ENCODE measurements at regions not wholly inside any gene's neighbourhood (a gene's known extent, or its start where the extent isn't known, plus 50 kb on each side); places are given as distances from the start of the nearest gene placed in this dataset.

DNA sequence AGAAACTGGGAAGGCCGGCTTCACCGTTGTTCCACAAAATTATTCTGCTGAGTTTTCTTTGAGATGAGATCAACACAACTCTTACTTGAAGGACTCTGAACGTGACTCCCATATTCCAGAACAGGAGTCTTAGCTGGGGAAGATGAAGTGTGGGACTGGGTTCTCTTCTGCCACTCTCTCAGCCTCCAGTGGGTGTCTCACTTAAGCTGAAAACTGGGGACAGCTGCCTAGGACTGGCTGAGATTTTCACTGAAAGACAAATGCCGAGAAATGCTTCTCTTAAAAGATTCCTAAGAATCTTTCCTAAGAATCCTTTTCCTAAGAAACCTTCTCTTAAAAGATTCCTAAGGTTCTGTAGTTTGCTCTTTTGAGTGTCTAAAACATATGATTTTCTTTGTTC lies 156.6 kb upstream of the LHCGR start:
- peak; percentile 61 for DNase-seq

DNA sequence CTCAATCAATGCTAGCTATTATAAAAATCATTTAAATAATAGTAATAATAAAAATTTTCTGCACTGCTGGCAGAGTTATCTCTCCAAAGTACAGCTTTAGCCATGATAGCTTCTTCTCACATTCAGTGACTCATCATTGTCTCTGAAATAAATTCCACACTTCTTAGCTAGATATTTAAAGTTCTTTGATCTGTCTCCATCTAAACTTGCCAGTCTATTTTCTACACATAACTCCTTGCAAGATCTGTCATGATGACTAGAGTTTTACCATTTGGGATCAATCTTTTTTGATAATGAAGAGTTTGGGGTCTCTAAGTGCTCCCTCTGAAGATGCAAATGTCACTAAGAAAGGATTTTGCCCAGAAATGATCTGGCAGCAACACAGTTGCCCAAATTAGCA lies 155.4 kb upstream of the LHCGR start:
- DNase-seq = no peak

DNA sequence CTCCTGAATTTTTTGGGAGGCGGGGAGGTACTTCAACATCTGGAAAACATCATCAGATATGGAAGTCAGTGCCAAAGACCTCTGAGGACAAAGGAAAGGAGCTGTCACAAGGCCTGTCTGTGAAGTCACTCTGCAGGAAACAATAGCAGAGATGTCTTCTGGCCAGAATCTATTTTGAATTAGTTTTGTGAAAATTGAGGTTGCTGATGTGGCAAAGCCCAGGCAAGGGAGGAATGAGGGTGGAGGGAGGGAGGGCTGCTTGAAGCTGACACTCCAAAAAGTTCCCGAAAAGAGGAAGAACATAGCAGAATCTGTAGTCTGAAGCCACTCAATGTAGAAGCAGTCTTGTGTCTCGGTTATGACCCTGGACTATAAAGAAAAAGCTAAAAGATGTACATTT lies 151.1 kb upstream of the LHCGR start:
- DNase-seq = no peak

DNA sequence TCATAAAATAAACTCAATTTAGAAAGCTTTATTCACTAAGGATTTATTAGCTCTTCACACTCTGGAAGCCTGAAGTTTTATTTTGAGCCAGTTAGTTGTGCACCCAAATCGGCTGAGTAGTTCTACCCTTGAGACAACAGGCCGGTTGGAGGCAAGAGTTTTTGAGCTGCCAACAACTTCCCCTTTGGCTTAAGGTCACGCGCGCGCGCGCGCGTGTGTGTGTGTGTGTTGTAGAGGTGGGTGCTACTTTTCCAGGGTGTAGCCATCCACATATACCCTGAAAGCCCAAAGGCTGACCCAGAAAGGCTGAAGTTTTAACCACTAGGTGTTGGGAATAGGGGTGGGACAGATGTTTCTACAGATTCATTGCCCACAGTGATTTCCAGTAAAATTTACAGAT lies 150.2 kb upstream of the LHCGR start:
- no peak for DNase-seq

DNA sequence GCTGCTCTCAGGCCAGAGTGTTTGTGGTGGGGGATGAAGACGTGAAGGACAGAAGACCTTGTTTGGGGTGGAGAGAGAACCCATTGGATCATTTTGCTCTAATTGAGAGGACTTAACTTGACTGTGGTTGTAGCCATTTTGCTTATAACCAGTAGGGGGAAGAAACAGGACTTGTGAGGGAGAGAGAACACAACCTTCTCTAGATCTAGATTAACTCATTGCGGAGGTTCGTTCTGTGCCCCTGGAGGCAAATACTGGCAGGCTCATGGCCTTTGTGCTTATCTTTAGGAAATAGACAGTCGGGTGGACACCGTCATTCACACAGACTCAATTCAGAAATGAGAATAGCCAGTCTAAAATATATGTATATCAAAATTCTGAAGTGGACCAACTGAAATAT lies 147.0 kb upstream of the LHCGR start:
- no peak for DNase-seq

DNA sequence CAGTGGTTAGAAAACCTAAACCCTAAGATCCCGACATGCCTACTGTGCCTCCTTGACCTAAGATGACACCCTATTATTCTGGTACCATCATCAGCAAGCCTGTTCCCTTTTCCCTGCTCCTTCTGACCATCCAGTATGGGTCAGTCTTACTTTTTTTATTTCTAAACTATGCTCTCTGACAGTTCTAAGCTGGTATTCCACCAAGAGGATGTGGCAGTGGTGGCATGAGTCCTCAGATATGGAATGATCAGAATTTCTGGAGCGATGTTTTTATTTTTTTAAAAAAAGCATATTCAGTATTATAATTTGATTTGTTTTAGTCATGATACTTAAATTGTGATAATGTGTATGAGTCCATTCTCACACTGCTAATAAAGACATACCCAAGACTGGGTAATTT lies 145.9 kb upstream of the LHCGR start:
- no peak for DNase-seq

DNA sequence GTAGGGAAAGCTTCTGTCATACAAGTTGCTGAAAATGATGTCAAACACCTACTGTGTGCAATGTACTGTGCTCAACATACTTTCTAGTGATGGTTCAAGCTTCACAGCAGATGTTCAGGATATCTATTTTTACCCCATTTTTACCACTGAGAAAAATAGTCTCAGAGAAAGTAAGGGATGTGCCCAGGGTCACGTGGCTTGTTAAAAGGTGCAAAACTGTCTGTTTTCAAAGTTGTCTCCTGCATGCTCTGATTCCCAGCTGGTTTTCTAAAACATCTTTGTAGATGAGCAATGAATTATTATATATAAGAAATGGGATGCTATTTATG lies 145.5 kb upstream of the LHCGR start:
- DNase-seq = no peak

DNA sequence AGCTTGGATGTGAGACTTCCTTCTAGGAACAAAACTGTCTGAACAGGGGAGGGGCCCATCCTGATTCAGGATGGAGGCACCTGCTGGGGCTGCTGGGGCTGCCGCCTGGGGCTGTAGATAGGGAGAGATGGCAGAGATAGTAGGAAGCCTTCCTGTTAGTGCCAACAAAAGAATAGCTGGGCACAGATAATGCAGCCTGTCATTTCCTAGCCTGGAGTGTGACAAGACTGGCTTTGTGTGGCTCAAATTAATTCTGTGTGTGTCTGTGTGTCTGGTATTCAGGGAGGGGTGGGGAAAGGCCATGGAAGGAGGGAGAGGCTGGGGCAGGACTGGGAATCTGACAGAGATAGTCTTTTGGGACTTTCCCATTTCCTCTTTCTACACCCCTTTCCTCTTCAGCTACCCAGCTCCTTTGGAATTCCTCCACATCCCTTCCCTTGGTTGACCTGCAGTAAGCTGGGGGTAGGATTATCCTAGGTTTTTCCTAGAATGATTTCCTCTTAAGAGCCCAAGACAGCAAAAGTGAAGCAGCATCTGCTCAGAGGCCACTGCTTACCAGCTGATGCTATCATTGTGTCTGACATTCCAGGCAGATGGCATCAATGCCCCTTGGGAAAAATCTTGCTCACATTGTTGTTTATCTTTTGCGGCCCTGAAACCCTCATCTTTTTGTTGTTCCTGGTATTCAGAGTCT lies 144.9 kb upstream of the LHCGR start:
- peak; percentile 73 for DNase-seq

DNA sequence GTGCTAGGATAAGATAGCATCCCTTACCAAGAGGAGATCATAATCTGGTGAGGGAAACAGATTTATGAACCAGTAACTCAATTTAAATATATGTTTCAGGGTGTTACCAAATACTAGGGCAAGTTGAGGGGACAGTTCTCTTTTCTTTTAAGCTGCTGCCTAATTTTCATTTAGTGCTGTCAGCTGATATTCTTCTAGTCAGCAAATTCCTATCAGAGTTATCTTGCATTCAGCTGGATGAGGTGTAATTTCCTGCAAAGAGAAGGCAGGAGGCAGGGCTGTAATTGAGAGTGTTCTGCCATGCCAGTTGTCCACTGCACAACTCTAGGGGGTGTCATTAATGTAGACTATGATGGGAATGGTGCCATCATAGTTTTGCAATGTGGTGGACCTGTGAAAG lies 141.3 kb upstream of the LHCGR start:
- no peak for DNase-seq

DNA sequence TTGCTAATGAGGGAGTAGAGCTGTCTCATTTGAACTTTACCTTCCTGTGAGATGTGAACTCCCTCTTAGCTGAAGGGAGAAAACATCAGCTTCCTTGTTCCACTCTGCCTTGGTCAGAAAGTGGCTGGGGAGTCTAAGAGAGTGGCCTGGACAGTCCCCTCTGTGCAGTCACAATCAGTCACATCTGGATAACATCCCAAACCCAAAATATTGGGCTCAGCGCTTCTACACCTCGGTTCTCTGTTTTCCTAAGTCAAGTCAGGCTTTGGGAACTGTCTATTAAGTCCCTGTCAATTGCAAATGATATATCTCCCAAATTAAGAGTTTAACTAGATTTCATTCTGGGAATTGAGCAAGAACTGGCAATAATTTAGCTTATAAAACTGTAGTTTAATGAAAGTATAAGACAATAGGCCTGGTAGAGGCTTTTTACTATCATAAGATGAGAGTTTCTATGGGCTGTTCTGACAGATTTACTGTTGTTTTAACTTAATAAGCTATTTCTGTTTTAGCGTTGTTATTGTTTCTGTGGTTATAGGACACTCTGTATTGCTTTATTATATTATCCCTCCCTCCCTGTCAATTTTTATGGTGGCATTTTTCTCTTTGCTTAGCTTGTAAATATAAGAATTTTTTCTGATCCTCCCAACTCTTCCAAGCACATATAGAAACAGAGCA lies 135.1 kb upstream of the LHCGR start:
- no peak for DNase-seq

DNA sequence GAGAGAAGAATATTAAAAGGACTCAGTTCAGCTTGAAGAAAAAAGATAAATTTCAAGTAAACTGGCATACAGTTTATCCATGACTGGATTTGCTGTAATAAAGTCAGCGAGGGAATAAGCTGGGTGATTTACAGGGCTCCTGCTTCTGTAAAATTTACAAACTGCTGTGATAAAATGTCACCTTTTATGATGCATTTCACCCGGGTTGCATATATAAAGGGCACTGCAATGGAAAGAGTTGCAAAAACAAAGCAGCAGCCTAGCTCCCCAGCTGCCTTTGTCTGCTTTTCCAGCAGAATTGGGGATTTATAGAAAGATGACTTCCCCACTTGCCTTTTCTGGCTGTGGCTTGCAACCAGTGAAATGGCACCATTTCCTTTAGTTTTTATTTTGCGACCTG lies 132.5 kb upstream of the LHCGR start:
- DNase-seq = no peak

DNA sequence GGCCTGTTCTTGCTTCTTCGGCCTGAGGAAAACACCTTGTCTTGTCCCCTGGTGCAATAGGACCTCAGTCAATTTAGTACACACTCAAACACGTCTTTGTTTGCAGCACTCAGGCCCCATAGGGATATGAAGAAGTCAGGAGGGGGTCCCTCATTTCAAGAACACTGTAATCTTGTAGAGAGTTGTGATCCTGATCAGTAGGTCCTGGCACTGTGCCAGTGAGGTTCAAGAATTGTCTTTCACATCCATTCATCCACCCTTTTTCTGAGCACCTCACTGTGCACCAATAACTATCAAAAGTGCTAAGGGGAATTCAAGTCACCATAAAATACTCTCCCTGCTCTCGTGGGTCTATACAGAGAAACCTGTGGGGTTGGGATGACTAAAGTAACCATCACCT lies 131.4 kb upstream of the LHCGR start:
- DNase-seq = peak; percentile 28

DNA sequence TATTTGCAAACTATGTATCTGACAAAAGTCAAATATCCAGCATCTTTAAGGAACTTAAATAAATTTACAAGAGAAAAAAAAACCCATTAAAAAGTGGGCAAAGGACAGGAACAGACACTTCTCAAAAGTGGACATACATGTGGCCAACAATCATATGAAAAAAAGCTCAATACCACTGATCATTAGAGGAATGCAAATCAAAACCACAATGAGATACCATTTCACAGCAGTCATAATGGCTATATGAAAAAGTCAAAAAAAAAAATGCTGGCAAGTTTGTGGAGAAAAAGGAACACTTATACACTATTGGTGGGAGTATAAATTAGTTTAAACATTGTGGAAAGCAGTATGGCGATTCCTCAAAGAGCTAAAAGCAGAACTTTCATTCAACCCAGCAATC lies 130.3 kb upstream of the LHCGR start:
- DNase-seq = no peak

DNA sequence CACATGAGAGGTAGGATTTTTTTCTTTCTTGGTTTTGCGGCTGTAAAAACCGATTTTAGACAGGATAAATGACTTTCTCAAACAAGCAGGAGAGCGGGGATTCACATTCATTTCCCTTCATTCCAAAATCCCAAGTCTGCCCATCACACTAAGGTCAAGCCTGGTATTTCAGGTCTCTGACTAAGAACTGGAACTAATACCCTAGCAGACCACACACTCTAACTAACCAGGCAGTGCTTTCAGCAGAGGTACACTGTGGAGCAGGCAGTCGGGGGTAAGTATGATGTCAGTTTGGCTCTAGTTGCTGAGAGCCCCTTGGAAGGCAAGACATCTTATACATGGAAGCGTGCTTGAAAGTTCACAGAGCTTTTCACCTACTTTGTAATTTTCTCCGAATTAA lies 128.1 kb upstream of the LHCGR start:
- DNase-seq = no peak

DNA sequence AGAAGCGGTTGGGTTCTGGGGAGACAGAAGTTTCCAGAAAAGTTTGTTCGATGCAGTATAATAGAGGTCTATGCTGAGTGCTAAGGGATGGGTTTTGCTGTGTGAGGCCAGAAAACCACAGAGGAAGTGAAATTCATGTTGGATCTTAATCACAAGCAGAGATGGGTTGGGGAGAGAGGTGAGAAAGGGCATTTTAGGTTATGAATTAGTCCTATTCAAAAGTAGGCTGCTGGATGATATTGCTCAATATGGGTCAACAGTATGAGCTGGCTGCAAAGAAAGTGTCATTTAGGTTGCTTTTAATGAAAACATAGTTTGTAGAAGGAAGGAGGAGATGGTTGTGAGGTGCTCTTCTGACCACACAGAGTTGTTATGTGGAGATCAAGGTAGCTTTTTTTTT lies 118.8 kb upstream of the LHCGR start:
- DNase-seq = no peak

DNA sequence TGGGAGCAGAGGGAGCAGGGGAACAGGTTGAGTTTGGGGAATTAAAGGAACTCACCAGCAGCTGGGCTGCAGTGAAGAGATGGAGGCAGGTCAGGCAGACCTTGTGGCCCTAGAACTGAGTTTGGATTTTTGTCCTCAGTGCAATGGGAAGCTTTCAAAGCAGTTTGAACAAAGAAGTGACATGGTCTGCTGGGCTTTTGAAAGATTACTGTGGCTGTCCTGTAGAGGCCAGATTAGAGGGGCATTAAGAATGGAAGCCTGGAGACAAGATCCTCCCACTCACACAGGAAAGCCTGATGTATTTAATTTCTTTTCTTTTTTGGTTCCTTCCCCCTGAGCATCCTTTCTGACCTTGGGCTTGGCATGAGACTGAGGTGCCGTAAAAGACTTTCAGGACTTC lies 118.1 kb upstream of the LHCGR start:
- DNase-seq = no peak

DNA sequence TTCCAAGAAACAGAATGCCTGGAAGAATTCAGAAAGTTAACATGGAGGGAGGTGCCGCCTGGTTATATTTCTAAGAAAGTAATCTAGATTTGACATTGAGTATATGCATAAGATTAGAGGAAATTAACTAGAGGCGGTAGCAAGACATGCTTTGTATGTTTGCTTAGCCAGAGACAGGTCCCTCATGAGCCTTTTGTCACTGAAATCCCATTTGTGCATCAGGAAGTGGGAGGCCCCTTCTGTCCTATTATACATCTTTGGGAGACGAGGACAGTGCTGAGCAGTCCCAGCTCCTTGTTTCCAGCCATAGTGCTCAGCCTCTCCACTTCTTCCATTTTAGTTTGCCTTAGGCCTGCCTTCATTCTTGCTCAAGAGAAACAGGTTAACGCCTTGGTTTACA lies 115.4 kb upstream of the LHCGR start:
- peak; percentile 51 for DNase-seq

DNA sequence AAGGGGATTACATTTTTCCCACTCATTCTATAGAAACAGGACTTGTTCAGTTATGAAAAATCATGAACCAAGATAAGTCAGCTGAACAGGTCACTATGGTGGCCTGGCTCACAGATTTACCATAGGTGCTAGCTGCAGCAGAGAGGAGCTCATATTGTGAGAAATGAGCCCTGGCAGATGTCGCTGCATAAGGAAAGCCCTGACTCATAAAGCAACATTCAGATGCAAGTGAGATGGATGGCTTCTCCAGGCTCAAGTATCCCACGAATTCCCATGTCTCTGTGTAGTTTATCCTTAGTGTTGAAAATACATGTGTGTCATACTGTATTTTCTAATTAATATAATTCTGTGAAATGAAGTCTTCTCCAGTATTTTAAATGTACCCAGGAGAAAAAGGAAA lies 115.0 kb upstream of the LHCGR start:
- DNase-seq = peak; percentile 45

DNA sequence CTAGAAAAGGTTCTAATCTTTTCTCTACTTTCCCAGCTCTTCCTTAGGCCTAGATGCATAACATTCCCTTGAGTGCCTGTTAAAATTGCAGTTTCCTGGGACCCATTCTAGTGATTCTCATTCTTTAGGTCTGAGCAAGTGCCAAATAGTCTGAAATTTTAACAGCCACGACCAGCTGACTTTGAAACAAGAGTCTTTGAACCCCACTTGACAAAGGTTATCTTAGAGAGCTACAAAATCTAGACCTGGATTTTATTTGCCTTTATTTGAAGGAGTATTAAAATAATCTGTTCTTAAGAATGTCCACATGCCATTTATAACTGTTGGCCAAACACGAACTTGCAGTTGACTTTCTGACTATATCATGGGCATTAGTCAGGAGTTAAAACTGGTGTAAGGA lies 110.2 kb upstream of the LHCGR start:
- no peak for DNase-seq

DNA sequence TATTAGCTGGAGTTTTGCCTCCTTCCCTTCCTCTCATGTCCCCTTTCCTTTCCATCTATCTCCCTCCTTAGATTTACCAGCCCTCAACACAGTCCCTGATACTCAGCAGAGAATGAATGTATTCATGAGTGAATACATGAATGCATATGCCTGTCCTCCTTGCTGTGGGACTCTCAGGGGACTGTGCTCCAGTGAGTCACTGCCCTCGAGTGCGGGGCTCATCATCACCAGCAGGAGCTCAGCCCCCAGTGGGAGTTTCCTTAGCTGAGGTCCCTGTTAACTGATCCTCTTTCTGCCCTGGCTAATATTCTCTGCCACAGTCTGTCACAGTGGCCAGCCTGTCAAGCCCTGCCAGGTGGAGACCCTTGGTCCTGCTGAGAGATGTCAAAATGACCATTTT lies 104.9 kb upstream of the LHCGR start:
- DNase-seq = no peak

DNA sequence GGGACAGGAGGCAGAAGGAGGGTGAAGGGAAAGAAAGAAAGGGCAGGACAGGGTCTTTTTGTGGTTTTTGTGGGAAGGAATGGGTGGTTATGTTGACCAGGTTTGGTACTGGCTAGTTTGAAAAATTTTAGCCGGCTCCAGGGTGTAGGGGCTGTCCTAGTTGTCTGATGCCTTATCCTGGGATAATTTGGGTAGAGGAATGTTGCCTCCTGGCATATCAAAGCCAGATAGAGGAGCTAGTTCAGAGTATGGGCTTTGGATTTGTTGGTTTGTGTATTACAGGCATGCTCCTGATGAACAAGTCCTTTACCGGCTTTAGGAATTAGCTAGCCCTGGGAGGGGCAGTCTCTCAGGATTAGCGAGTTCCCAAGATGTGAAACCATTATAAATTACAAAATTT lies 101.1 kb upstream of the LHCGR start:
- no peak for DNase-seq

DNA sequence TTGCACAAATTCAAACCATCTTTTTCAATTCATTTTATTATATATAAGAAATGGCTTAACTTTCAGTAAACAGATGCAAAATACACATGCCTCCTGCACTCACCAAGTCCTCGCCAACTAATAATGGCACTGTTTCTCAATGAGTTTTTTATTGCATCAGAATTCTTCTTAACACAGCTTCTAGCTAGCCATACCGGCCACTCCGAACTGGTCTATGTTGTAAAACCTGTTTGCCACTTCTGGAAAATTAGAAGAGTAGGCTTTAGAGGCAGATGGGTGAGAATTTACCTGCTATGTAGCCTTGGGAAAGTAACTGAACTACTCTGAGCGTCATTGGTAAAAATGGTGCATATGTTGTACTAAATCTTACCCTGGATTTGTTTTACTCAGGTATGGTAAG lies 100.6 kb upstream of the LHCGR start:
- no peak for DNase-seq

DNA sequence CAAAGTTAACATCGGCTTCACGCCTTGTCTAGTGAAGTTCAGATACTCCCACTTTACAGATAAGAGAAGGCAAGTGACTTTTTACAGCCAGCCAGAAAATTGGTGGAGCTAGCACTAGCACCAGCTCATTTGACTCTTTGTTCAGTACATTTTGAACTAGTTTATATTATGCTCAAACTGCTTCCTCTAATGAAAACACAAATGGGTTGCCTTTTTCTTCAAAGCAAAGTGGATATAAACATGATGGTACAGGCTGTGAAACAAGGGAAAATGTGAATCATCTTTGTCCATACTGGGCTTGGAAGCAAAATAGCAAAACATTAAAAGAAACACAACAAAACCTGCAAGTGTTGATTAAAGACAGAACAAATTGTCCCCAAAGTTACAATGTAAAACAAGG lies 99.6 kb upstream of the LHCGR start:
- no peak for DNase-seq

DNA sequence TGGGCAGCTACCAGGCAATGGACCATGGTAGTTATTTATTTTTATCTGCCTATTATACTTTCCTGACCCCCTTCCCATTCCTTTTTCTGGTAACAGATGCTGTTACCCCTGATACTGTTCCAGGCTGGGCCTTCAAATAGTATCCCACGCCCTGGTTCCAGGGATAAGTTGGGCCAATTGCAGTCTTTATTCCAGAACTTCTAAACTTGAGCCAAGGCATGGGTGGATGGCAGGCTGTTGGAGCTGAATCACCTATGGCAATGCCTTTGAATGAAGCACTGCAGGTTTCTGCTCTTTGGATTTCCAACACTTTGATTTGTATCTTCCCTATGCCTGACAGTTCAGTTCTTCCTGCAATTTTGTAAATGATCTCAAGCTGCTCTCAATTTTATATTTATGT lies 99.2 kb upstream of the LHCGR start:
- no peak for DNase-seq

DNA sequence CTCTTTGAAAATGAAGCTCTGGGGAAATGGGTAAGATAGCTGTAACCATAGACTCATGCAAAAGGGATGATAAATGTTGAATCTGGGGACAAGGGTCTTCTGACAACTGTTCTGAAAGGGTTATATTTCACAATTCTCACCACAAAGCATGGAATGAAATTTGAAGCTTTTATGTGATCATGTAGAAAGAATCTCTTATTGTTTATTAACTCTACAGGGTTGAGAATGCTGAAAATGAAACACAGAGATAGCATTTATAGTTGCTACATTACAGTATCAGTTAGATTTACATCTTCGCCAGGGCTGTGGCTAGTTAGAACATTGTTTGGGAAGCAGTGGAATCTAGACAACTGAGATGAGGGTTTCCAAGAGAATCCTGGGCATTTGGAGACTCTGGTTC lies 97.4 kb upstream of the LHCGR start:
- DNase-seq = no peak
